ENCODE measurements at regions not wholly inside any gene's neighbourhood (a gene's known extent, or its start where the extent isn't known, plus 50 kb on each side); places are given as distances from the start of the nearest gene placed in this dataset.

GRCh38 chr5:68749077-68749476 is 344.7 kb upstream of the SLC30A5 start:
- no peak for TF ChIP-seq CTCF (conservative IDR thresholded peaks at IDR 0.05 in 1 of 2, IDR thresholded peaks at IDR 0.05 in 1 of 2; ENCODE audit: extremely low read depth in 1 of 2, insufficient read depth in 1 of 2, low read depth in 1 of 2, low read length in 2 of 2)
- no peak for TF ChIP-seq EZH2 (IDR thresholded peaks at IDR 0.05; ENCODE audit: borderline replicate concordance, low read length)
